ENCODE measurements at regions not wholly inside any gene's neighbourhood (a gene's known extent, or its start where the extent isn't known, plus 50 kb on each side); places are given as distances from the start of the nearest gene placed in this dataset.

GRCh38 chrX:6793000-6793399 lies 258.1 kb upstream of the VCX3A start:
- no peak for TF ChIP-seq CTCF (IDR thresholded peaks at IDR 0.05; ENCODE audit: low read depth, low read length)
- no peaks in the 10 kb centered on the region for H3K4me1 ChIP-seq (ENCODE audit: low read depth)
- no peaks in the 10 kb centered on the region for H3K27me3 ChIP-seq
- H3K4me3 ChIP-seq: no peak overlapping the region
- H3K27ac ChIP-seq: no peak overlapping the region
- DNase-seq (ENCODE audit: low read depth in 1 of 2, low spot score in 1 of 2): no peak
- H3K9me3 ChIP-seq (ENCODE audit: low read depth): no peaks in the 10 kb centered on the region
- H3K36me3 ChIP-seq: no peaks in the 10 kb centered on the region

- Histone ChIP-seq H3K4me1 (ENCODE audit: low read depth) (peaks cover 5% of the 10 kb centered on the region), H3K4me3 (no peak overlapping the region), H3K27me3 (no peaks in the 10 kb centered on the region), H3K36me3 (no peaks in the 10 kb centered on the region), H3K9me3 (ENCODE audit: low read depth) (no peaks in the 10 kb centered on the region), H3K27ac (no peak overlapping the region)
- no peak for DNase-seq (ENCODE audit: low read depth in 1 of 2, low spot score in 1 of 2)
- TF ChIP-seq CTCF (IDR thresholded peaks at IDR 0.05; ENCODE audit: low read depth, low read length): no peak
These were observed 249.0 kb upstream of the VCX3A start for GRCh38 chrX:6783912-6784311.

- Histone ChIP-seq H3K4me3 (no peak overlapping the region), H3K27me3 (no peaks in the 10 kb centered on the region), H3K27ac (no peak overlapping the region), H3K4me1 (ENCODE audit: low read depth) (peaks cover 15% of the 10 kb centered on the region), H3K9me3 (ENCODE audit: low read depth) (no peaks in the 10 kb centered on the region), H3K36me3 (no peaks in the 10 kb centered on the region)
- TF ChIP-seq CTCF (IDR thresholded peaks at IDR 0.05; ENCODE audit: low read depth, low read length): no peak
- DNase-seq (ENCODE audit: low read depth in 1 of 2, low spot score in 1 of 2): no peak
These were observed 247.9 kb upstream of the VCX3A start for GRCh38 chrX:6782831-6783230.

- no peaks in the 10 kb centered on the region for H3K9me3 ChIP-seq (ENCODE audit: low read depth)
- no peaks in the 10 kb centered on the region for H3K27me3 ChIP-seq
- peaks cover 26% of the 10 kb centered on the region for H3K4me1 ChIP-seq (ENCODE audit: low read depth)
- peak overlapping the region; percentile 0 for H3K4me3 ChIP-seq
- peak in 1 of 2 donors; percentile 39 for DNase-seq (ENCODE audit: low read depth in 1 of 2, low spot score in 1 of 2)
- no peak for TF ChIP-seq CTCF (IDR thresholded peaks at IDR 0.05; ENCODE audit: low read depth, low read length)
- H3K27ac ChIP-seq: no peak overlapping the region
- no peaks in the 10 kb centered on the region for H3K36me3 ChIP-seq
These were observed 243.9 kb upstream of the VCX3A start for GRCh38 chrX:6778544-6779503.

- no peak for TF ChIP-seq CTCF (IDR thresholded peaks at IDR 0.05; ENCODE audit: low read depth, low read length)
- Histone ChIP-seq H3K4me1 (ENCODE audit: low read depth) (peaks cover 26% of the 10 kb centered on the region), H3K4me3 (no peak overlapping the region), H3K27ac (no peak overlapping the region), H3K27me3 (no peaks in the 10 kb centered on the region), H3K9me3 (ENCODE audit: low read depth) (no peaks in the 10 kb centered on the region), H3K36me3 (no peaks in the 10 kb centered on the region)
- no peak for DNase-seq (ENCODE audit: low read depth in 1 of 2, low spot score in 1 of 2)
These were observed 242.5 kb upstream of the VCX3A start for GRCh38 chrX:6777238-6778002.
